Smooth muscle cell (in vitro differentiated cells): ENCODE measurements at regions not wholly inside any gene's neighbourhood (a gene's known extent, or its start where the extent isn't known, plus 50 kb on each side); places are given as distances from the start of the nearest gene placed in this dataset.
"Not testable (repeated sequence)": the region's sequence is repeated elsewhere in the genome, so short reads cannot be mapped to it uniquely, and the experiment has no call there.

Experiments
- DNase-seq: peaks from one replicate; lab custom pipeline; 2025; ENCODE audit not compliant: unreplicated experiment; lab: John Stamatoyannopoulos, UW
- H2AFZ ChIP-seq: fragments of 200-600 bp; sonication (generic); 2 replicates; pipeline ENCODE4 v1.6.0; 2016; ENCODE audit warnings: antibody characterized with exemption, low read depth, mild to moderate bottlenecking
- H3F3A ChIP-seq: fragments of 200-600 bp; sonication (generic); 2 replicates; pipeline ENCODE4 v1.6.0; 2017; ENCODE audit warnings: antibody characterized with exemption, low read depth
- H3K27ac ChIP-seq: fragments of 200-600 bp; sonication (generic); 2 replicates; pipeline ENCODE4 v1.5.1; 2016; ENCODE audit warnings: low read depth, mild to moderate bottlenecking
- H3K27me3 ChIP-seq: fragments of 200-600 bp; sonication (generic); 2 replicates; pipeline ENCODE4 v1.6.1; 2016; ENCODE audit warnings: low read depth, mild to moderate bottlenecking
- H3K36me3 ChIP-seq: fragments of 200-600 bp; sonication (generic); 2 replicates; pipeline ENCODE4 v1.5.1; 2016; ENCODE audit warnings: low read depth
- H3K4me1 ChIP-seq: fragments of 200-600 bp; sonication (generic); 2 replicates; pipeline ENCODE4 v1.5.1; 2016; ENCODE audit warnings: low read depth
- H3K4me2 ChIP-seq: fragments of 200-600 bp; sonication (generic); 2 replicates; pipeline ENCODE4 v1.6.0; 2016; ENCODE audit warnings: mild to moderate bottlenecking
- H3K4me3 ChIP-seq: fragments of 200-600 bp; sonication (generic); 2 replicates; pipeline ENCODE4 v1.5.1; 2016; ENCODE audit warnings: mild to moderate bottlenecking
- H3K79me2 ChIP-seq: fragments of 200-600 bp; sonication (generic); 2 replicates; pipeline ENCODE4 v1.6.0; 2016; ENCODE audit warnings: low read depth, mild to moderate bottlenecking
- H3K9ac ChIP-seq: fragments of 200-600 bp; sonication (generic); 2 replicates; pipeline ENCODE4 v1.6.0; 2016; ENCODE audit warnings: low read depth
- H3K9me3 ChIP-seq: fragments of 200-600 bp; sonication (generic); replicated peaks from 2 replicates; pipeline ENCODE4 v1.5.1; 2016; ENCODE audit warnings: low read depth
- H4K20me1 ChIP-seq: fragments of 200-600 bp; sonication (generic); 2 replicates; pipeline ENCODE4 v1.6.0; 2016; ENCODE audit warnings: low read depth
- CTCF ChIP-seq: fragments of 200-600 bp; sonication (generic); IDR thresholded peaks from 2 replicates; pipeline ENCODE4 v1.5.1; 2017; ENCODE audit warnings: borderline replicate concordance, mild to moderate bottlenecking, antibody characterized with exemption; ENCODE audit not compliant: insufficient read depth, poor library complexity, severe bottlenecking
- WGBS: methylation state at CpG from one replicate; pipeline ENCODE4 v1.1.7; 2016; ENCODE audit warnings: low lambda C conversion rate; 5-methylcytosine and 5-hydroxymethylcytosine counted together

GRCh38 chr2:222760301-222760897, 88.9 kb downstream of the MOGAT1 start:
- Histone ChIP-seq H3K4me1 (peaks cover 7% of the 10 kb centered on the region), H3K27me3 (no peaks in the 10 kb centered on the region), H3K4me3 (no peak overlapping the region), H2AFZ (no peak overlapping the region), H3K9me3 (no peaks in the 10 kb centered on the region), H3K4me2 (no peak overlapping the region), H3K36me3 (no peaks in the 10 kb centered on the region), H3K9ac (no peak overlapping the region), H3K27ac (no peak overlapping the region), H4K20me1 (no peaks in the 10 kb centered on the region), H3K79me2 (no peaks in the 10 kb centered on the region), H3F3A (peaks cover 10% of the 10 kb centered on the region)
- 95% methylated on average over 7 of the region's 7 CpGs for WGBS
- DNase-seq = no peak
- no peak for TF ChIP-seq CTCF

GRCh38 chr2:222761888-222762287, 90.4 kb downstream of the MOGAT1 start:
- Histone ChIP-seq H3K27me3 (no peaks in the 10 kb centered on the region), H3K4me2 (no peak overlapping the region), H3K9me3 (no peaks in the 10 kb centered on the region), H3K36me3 (no peaks in the 10 kb centered on the region), H3K4me1 (no peaks in the 10 kb centered on the region), H3K79me2 (no peaks in the 10 kb centered on the region), H3K4me3 (no peak overlapping the region), H3K27ac (no peak overlapping the region), H4K20me1 (no peaks in the 10 kb centered on the region), H3F3A (peaks cover 10% of the 10 kb centered on the region), H2AFZ (no peak overlapping the region), H3K9ac (no peak overlapping the region)
- 94% methylated on average over 3 of the region's 3 CpGs for WGBS
- no peak for TF ChIP-seq CTCF
- DNase-seq = no peak

DNA sequence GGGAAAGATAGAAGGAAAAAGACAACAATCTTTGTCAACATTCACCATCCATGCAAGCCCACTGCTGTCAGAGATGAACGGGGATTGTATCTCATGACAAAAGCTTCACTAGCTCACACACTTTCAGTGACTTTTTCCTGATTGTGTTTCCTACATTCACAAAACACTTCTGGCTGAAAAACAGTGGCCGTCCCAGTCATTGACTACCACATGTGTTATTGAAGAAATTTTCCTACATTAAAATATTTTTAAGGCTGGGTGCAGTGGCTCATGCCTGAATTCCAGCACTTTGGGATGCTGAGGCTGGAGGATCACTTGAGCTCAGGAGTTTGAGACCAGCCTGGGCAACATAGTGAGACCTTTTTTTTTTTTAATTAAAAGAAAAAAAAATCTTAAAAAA, 90.9 kb downstream of the MOGAT1 start:
- no peak overlapping the region for H3K27ac ChIP-seq
- H3F3A ChIP-seq = peaks cover 7% of the 10 kb centered on the region
- H3K9ac ChIP-seq = no peak overlapping the region
- no peaks in the 10 kb centered on the region for H3K9me3 ChIP-seq
- no peaks in the 10 kb centered on the region for H3K4me1 ChIP-seq
- WGBS = 44% methylated on average over 2 of the region's 2 CpGs
- H3K79me2 ChIP-seq = no peaks in the 10 kb centered on the region
- no peak for DNase-seq
- no peaks in the 10 kb centered on the region for H4K20me1 ChIP-seq
- H3K36me3 ChIP-seq = no peaks in the 10 kb centered on the region
- no peak overlapping the region for H2AFZ ChIP-seq
- no peak for TF ChIP-seq CTCF
- H3K4me2 ChIP-seq = no peak overlapping the region
- H3K4me3 ChIP-seq = no peak overlapping the region
- no peaks in the 10 kb centered on the region for H3K27me3 ChIP-seq

DNA sequence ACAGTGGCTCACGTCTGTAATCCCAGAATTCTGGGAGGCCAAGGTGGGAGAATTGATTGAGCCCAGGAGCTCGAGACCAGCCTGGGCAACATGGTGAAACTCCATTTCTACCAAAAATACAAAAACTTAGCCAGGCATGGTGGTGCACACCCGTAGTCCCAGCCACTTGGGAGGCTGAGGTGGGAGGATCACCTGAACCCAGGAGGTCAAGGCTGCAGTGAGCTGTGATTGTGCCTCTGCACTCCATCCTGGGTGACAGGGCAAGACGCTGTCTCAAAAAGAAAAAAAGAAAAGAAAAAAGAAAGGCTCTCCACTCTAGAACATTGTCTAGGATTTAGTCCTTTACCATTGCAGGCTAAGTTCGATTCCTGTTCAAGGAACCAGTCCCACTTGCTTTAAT, 94.4 kb downstream of the MOGAT1 start:
- H2AFZ ChIP-seq, H3K4me2 ChIP-seq, H3K27ac ChIP-seq, H3K27me3 ChIP-seq, H4K20me1 ChIP-seq, H3K79me2 ChIP-seq, H3K36me3 ChIP-seq, DNase-seq, H3K4me3 ChIP-seq, H3F3A ChIP-seq, H3K9ac ChIP-seq, H3K9me3 ChIP-seq, H3K4me1 ChIP-seq: not testable (repeated sequence)
- 95% methylated on average over 5 of the region's 5 CpGs for WGBS

GRCh38 chr2:222768019-222768418, 92.8 kb upstream of the ACSL3 start:
- H3K9me3 ChIP-seq, H3K4me3 ChIP-seq, H3K9ac ChIP-seq, H2AFZ ChIP-seq, H3K4me1 ChIP-seq, H3K79me2 ChIP-seq, H3K27ac ChIP-seq, H4K20me1 ChIP-seq, H3K4me2 ChIP-seq, DNase-seq, H3K27me3 ChIP-seq, H3F3A ChIP-seq, H3K36me3 ChIP-seq: not testable (repeated sequence)
- 95% methylated on average over 6 of the region's 6 CpGs for WGBS
